ENCODE measurements at regions not wholly inside any gene's neighbourhood (a gene's known extent, or its start where the extent isn't known, plus 50 kb on each side); places are given as distances from the start of the nearest gene placed in this dataset.
"Not testable (repeated sequence)": the region's sequence is repeated elsewhere in the genome, so short reads cannot be mapped to it uniquely, and the experiment has no call there.

DNA sequence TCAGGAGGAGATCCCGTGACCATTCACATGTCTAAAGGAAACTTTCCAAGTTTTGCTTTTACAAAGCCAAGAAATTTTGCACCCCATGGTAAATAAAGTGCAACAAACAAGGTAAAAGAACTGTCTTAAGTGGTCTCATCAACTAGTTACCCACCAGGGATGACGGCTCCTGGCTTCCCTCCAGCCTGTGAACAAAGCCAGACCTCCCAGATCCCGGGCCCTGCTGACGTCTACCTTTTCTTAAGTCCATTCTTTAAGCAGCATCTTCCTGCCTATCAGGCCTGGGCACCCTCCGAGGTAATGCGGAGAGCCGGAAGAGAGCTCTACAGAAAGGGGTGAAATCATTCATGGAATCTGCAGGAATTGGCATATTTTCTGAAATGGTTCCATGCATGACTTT lies 58.0 kb upstream of the DAAM1 start:
- DNase-seq, result no peak

DNA sequence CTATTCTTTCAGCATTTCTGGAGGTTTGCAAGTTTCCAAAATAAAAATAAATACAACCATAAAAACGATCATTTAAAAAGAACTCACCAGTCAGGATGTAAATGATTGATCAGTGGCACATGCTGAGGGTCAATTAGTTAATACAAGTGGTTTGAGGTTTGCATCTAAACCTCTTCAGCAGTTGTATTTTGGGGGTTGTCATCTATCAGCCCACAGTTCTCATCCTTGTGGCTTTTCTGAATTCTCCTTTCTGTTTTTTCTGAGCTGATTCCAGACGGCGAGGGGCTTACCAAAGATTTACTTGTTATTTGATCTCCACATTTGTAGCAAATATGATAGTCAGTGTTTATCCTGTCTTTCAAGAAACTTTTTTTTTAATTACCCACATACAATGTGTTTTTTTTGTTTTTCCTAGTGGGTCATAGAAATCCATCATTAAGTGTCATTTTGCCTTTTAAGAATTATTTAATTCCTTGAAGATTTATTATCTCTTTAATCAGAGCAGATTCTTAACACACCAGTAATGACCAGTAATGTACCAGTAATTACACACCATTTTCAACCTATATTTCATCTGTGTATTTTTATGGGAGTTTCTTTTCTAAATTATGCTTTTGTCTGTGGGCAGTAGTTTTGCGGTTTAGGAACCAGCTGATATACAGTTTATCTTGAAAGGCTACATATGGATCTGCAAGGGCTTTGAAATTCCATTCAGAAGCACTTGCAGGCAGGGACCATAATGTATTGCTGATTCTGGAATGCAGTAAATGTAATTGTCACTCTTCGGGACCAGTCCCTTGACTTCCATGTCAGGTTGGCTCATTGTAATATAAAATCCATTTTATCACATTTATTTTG lies 56.3 kb upstream of the DAAM1 start:
- no peak for DNase-seq

DNA sequence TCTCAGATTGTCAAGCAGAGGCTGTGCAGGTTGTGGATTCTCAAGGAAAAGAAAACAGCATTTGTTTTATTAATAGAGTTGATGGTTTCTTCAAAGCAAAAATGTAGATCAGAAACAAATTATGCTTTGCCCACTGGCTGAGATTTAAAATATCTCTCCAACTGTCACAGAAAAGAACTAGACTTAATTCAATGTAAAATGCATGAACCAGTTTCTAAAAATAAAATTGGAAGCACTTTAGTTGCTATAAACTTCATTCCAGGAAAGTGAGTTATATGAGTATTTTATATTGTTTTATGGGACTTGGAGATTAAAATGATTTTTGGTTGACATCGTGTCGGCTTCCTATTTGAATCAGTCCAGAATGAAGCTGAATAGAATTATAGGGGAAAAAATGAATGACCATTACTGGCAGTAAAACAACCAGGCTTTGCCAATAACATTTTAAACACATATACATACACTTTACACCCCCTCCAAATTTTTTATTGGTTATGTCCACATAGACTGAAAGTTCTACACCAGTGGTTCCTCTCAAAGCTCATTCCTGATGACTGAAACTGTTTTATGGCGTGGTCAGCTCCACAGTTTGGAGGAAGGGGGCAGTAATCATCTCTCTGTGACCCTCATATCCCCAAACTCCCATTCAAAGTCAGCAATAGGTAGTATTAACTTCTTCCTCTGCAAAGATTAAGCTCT lies 55.5 kb upstream of the DAAM1 start:
- DNase-seq, result no peak

DNA sequence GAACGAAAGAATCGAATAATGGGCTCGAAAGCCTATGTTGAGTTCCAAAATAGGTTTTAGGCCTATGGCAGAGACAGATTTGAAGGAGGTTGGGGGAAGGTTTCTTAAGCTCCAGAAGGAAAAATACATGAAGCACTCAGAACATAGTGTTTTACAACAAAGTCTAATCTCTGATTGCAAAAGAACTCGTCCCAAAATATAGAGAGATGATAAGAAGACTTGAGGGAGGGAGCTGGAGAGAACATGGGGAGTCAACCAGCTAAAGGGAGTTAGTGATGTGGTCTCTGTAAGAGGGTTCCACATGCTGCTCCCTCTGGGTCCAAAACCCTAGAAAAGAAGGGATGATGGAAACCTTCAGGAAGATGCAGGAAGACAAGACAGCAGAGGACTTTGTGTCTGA lies 54.8 kb upstream of the DAAM1 start:
- no peak for DNase-seq

DNA sequence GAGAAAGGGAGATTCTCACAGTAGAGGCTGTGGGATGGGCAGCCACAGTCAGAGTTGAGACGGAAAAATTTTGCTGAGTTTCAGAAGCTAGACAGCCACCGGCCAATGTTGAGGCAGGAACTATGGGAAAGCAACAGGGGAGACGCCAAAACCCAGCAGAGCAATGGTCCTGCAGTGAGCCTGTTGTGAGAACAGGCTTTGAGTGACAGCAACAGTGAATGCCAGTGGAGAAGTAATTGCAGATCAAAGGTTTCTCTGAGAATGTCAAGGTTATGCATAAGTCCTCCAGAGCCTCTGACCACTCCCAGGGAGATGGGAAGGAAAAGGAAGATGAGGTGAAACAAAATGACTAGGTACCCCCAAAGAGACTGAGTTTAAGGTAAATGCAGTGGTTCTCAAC lies 54.2 kb upstream of the DAAM1 start:
- no peak for DNase-seq

DNA sequence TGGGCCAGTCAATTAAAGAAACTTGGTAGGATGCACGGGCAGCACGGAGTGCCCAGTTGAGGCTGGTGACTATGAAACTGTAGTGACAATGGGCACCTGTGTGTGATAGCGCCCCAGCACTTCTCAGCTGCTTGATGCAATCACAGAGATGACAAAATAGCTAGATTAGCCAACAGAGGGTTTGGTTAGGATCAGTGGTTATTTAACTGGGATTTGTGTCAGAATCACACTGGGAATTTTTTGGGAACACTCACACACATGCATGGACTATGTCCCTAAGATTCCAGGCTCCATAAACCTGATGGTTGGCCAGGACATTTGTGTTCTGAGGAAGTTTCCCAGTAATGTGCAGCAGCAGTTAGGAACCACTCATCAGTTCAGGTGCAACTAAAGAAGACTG lies 51.2 kb upstream of the DAAM1 start:
- no peak for DNase-seq

DNA sequence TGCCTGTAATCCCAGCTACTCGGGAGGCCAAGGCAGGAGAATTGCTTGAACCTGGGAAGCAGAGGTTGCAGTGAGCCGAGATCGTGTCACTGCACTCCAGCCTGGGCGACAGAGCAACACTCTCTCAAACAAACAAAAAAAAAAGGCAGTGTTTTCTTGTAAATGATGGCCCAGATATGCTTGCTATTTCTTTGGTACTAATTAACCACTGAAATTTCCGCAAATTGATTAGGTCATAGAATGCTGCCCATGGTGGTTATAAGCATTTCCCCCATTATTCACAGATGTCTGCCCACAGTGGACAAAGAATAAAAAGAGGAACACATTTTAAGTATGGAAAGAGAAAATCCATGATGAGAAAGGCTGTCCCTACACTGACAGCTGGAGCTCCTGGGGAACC lies 49.9 kb upstream of the DAAM1 start:
- DNase-seq, result not testable (repeated sequence)

Measured in DMS153 (cell line).